ENCODE measurements at regions not wholly inside any gene's neighbourhood (a gene's known extent, or its start where the extent isn't known, plus 50 kb on each side); places are given as distances from the start of the nearest gene placed in this dataset.

GRCh38 chr3:170718848-170719247 is 133.0 kb upstream of the SLC7A14 start:
- TF ChIP-seq CTCF (IDR thresholded peaks at IDR 0.05; ENCODE audit: insufficient read depth, low read length, poor library complexity, severe bottlenecking), result no peak
- TF ChIP-seq EZH2phosphoT487 (conservative IDR thresholded peaks at IDR 0.05; ENCODE audit: low read length), result no peak

Data from SU-DHL-6 (cell line).